ENCODE measurements at regions not wholly inside any gene's neighbourhood (a gene's known extent, or its start where the extent isn't known, plus 50 kb on each side); places are given as distances from the start of the nearest gene placed in this dataset.

GRCh38 chr7:54326592-54327167 is 215.5 kb upstream of the VSTM2A start:
- Mint-ChIP-seq H3K27me3 (ENCODE audit: low read depth) (peaks cover 3% of the 10 kb centered on the region), H3K9me3 (peaks cover 13% of the 10 kb centered on the region), H3K4me1 (no peaks in the 10 kb centered on the region), H3K27ac (no peak overlapping the region), H3K4me3 (no peak overlapping the region), H3K36me3 (ENCODE audit: low read depth) (no peaks in the 10 kb centered on the region)
- no peak for TF ChIP-seq CTCF (IDR thresholded peaks at IDR 0.05; ENCODE audit: unreplicated experiment in 3 of 3)

DNA sequence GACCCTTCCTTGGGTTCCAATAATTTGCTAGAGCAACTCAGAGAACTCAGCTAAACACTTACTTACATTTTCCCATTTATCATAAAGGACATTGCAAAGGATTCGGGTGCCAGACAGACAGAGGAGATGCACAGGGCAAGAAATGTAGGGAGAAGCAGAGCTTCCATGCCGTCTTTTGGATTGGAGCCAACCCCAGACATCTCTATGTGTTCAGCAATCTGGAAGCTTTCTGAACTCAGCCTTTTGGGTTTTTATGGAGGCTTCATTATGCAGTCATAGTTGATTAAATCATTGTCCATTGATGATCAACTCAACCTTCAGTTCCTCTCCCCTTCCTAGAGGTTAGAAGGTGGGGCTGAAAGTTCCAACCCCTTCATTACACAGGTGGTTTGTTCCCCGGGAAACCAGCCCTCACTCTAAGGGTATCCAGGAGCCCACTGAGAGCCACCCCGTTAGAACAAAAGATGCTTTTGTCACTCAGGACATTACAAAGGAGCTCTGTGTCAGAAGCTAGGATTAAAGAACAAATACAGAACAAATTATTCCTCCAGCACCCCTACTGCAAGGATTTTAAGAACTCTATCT is 211.9 kb upstream of the VSTM2A start:
- Mint-ChIP-seq H3K4me3 (no peak overlapping the region), H3K27ac (no peak overlapping the region), H3K4me1 (no peaks in the 10 kb centered on the region), H3K27me3 (ENCODE audit: low read depth) (no peaks in the 10 kb centered on the region), H3K36me3 (ENCODE audit: low read depth) (no peaks in the 10 kb centered on the region), H3K9me3 (no peaks in the 10 kb centered on the region)
- no peak for TF ChIP-seq CTCF (IDR thresholded peaks at IDR 0.05; ENCODE audit: unreplicated experiment in 3 of 3)

DNA sequence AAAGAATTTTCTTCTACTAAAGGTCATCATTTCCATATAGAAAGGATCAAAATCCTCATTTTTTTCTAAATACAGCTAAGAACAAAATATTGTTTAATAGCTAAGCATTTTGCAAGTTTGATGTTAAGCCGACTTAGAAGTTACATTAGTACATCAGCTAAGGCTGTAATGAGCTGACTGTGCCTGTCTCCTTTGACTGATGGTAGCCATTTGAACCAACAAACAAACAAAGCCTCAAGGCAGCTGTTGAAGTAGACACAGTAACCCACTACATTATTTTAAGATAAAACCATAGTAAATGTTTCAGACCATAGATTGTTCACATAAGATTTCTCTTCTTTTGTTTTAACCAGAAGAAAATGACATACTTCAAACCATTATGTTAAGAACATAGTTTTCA is 210.9 kb upstream of the VSTM2A start:
- H3K4me1 Mint-ChIP-seq: no peaks in the 10 kb centered on the region
- no peaks in the 10 kb centered on the region for H3K9me3 Mint-ChIP-seq
- no peaks in the 10 kb centered on the region for H3K27me3 Mint-ChIP-seq (ENCODE audit: low read depth)

DNA sequence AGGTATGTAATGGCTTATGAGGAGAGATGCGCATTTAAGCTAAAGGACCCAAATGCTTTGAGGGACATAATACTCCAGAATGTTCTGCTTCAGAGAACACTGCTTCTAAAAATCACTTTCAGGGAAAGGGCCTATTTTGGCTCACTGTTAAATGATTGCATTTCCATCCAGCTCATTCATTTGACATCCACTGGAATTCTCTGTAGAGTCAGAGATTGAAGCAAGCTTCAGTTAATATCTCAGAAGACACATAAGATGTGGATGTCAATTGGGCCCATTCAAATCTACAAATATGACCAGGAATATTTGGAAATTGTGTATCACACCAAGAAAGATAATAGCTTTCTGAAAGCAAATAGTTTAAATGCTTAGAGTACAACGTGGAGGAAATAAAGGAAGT is 209.9 kb upstream of the VSTM2A start:
- no peak overlapping the region for H3K4me3 Mint-ChIP-seq
- H3K36me3 Mint-ChIP-seq (ENCODE audit: low read depth): no peaks in the 10 kb centered on the region
- no peak overlapping the region for H3K27ac Mint-ChIP-seq

More for the DNA sequence above, 210.9 kb upstream of the VSTM2A start:
- no peaks in the 10 kb centered on the region for H3K36me3 Mint-ChIP-seq (ENCODE audit: low read depth)
- TF ChIP-seq CTCF (IDR thresholded peaks at IDR 0.05; ENCODE audit: unreplicated experiment in 3 of 3): no peak
- no peak overlapping the region for H3K4me3 Mint-ChIP-seq
- H3K27ac Mint-ChIP-seq: no peak overlapping the region

DNA sequence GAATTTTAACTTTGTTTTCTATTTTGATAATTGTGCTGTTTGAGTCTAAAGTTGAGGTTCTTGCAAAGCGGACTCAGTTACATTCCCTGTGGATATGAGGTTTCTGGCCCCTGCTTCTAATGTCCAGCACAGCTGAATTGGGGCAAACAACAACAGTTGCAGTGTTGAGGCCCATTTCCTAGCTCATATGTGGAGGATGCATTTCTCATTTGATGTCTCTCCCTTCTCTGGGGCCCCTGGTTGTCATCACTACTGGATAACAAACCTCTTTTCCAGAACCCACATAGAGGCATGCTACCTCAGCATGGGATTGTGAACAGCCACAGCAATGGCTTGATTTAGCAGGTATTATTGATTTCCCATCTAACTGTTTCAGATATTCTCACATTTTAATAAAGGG is 208.2 kb upstream of the VSTM2A start:
- Mint-ChIP-seq H3K4me1 (peaks cover 6% of the 10 kb centered on the region), H3K9me3 (no peaks in the 10 kb centered on the region), H3K4me3 (no peak overlapping the region), H3K27ac (no peak overlapping the region), H3K27me3 (ENCODE audit: low read depth) (no peaks in the 10 kb centered on the region), H3K36me3 (ENCODE audit: low read depth) (no peaks in the 10 kb centered on the region)
- no peak for TF ChIP-seq CTCF (IDR thresholded peaks at IDR 0.05; ENCODE audit: unreplicated experiment in 3 of 3)

More for the DNA sequence above, 209.9 kb upstream of the VSTM2A start:
- H3K27me3 Mint-ChIP-seq (ENCODE audit: low read depth): no peaks in the 10 kb centered on the region
- TF ChIP-seq CTCF (IDR thresholded peaks at IDR 0.05; ENCODE audit: unreplicated experiment in 3 of 3): no peak
- H3K4me1 Mint-ChIP-seq: no peaks in the 10 kb centered on the region
- H3K9me3 Mint-ChIP-seq: no peaks in the 10 kb centered on the region

DNA sequence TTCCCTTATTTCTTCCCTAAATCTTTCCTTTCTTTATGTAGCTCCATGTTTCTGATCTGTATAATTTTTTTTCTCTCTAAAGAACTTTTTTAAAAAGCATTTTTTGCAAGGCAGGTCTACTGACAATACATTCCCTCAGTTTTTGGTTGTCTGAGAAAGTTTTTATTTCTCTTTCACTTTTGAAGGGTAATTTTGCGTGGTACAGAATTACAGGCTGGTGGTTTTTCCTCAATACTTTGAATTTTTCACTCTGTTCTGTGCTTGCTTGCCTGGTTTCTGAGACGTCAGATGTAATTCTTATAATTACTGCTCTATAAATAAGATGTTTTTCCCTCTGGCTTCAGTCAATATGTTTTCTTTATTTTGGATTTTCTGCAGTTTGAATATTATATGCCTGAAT is 205.4 kb upstream of the VSTM2A start:
- Mint-ChIP-seq H3K9me3 (no peaks in the 10 kb centered on the region), H3K36me3 (ENCODE audit: low read depth) (no peaks in the 10 kb centered on the region), H3K4me1 (peaks cover 10% of the 10 kb centered on the region), H3K4me3 (no peak overlapping the region), H3K27ac (no peak overlapping the region), H3K27me3 (ENCODE audit: low read depth) (no peaks in the 10 kb centered on the region)
- TF ChIP-seq CTCF (IDR thresholded peaks at IDR 0.05; ENCODE audit: unreplicated experiment in 3 of 3): no peak
